H9 (cell line): ENCODE measurements at regions not wholly inside any gene's neighbourhood (a gene's known extent, or its start where the extent isn't known, plus 50 kb on each side); places are given as distances from the start of the nearest gene placed in this dataset.

Source experiments
- DNase-seq: peaks from one replicate; pipeline ENCODE4 v3.0.0-alpha.2; 2017
- H2AFZ ChIP-seq: one replicate; pipeline ENCODE4 v1.6.1; 2013; ENCODE audit warnings: mild to moderate bottlenecking, low read length, control low read depth, moderate library complexity
- H2AK5ac ChIP-seq: 2 replicates; pipeline ENCODE4 v1.6.1; 2013; ENCODE audit warnings: low read length, control low read depth, mixed read lengths; ENCODE audit not compliant: insufficient read length
- H2BK120ac ChIP-seq: one replicate; pipeline ENCODE4 v1.6.1; 2013; ENCODE audit warnings: low read depth, mild to moderate bottlenecking, low read length, control low read depth, inconsistent platforms; ENCODE audit not compliant: poor library complexity, severe bottlenecking
- H2BK12ac ChIP-seq: 2 replicates; pipeline ENCODE4 v1.6.1; 2013; ENCODE audit warnings: low read length, control low read depth, mixed read lengths, low read depth; ENCODE audit not compliant: insufficient read length
- H2BK15ac ChIP-seq: 2 replicates; pipeline ENCODE4 v1.6.1; 2013; ENCODE audit warnings: low read depth, low read length, control low read depth
- H2BK20ac ChIP-seq: one replicate; pipeline ENCODE4 v1.6.1; 2013; ENCODE audit warnings: low read depth, mild to moderate bottlenecking, low read length, control low read depth, inconsistent platforms; ENCODE audit not compliant: poor library complexity, severe bottlenecking
- H2BK5ac ChIP-seq: 2 replicates; pipeline ENCODE4 v1.6.1; 2013; ENCODE audit warnings: low read length, control low read depth, mixed read lengths; ENCODE audit not compliant: insufficient read length
- H3K14ac ChIP-seq: 2 replicates; pipeline ENCODE4 v1.6.1; 2013; ENCODE audit warnings: low read length, control low read depth; ENCODE audit not compliant: insufficient read depth
- H3K18ac ChIP-seq: 2 replicates; pipeline ENCODE4 v1.6.1; 2013; ENCODE audit warnings: low read depth, mild to moderate bottlenecking, mixed read lengths, low read length, control low read depth; ENCODE audit not compliant: insufficient read length
- H3K23ac ChIP-seq: 2 replicates; pipeline ENCODE4 v1.6.1; 2013; ENCODE audit warnings: low read length, control low read depth, mixed read lengths, low read depth; ENCODE audit not compliant: insufficient read length
- H3K23me2 ChIP-seq: 2 replicates; pipeline ENCODE4 v1.6.1; 2013; ENCODE audit warnings: low read depth, mild to moderate bottlenecking, mixed read lengths, low read length, control low read depth; ENCODE audit not compliant: insufficient read length, poor library complexity, severe bottlenecking
- H3K27ac ChIP-seq: 2 replicates; pipeline ENCODE4 v1.5.1; 2013; ENCODE audit warnings: low read length, control low read depth, mixed read lengths, low read depth; ENCODE audit not compliant: insufficient read length
- H3K27me3 ChIP-seq: 2 replicates; pipeline ENCODE4 v1.6.1; 2013; ENCODE audit warnings: low read length, control low read depth, inconsistent platforms; ENCODE audit not compliant: insufficient read depth
- H3K4ac ChIP-seq: 2 replicates; pipeline ENCODE4 v1.6.1; 2013; ENCODE audit warnings: low read depth, mild to moderate bottlenecking, control low read depth, inconsistent platforms, low read length, moderate library complexity
- H3K4me1 ChIP-seq: 2 replicates; pipeline ENCODE4 v1.6.1; 2013; ENCODE audit warnings: low read length, control low read depth, inconsistent platforms; ENCODE audit not compliant: insufficient read depth
- H3K4me2 ChIP-seq: 2 replicates; pipeline ENCODE4 v1.6.1; 2013; ENCODE audit warnings: low read length, control low read depth, mixed read lengths; ENCODE audit not compliant: insufficient read length, insufficient read depth
- H3K56ac ChIP-seq: 2 replicates; pipeline ENCODE4 v1.6.1; 2013; ENCODE audit warnings: low read depth, mild to moderate bottlenecking, mixed read lengths, low read length, control low read depth; ENCODE audit not compliant: insufficient read length
- H3K79me1 ChIP-seq: 2 replicates; pipeline ENCODE4 v1.6.1; 2013; ENCODE audit warnings: low read depth, mild to moderate bottlenecking, moderate library complexity, low read length, control low read depth, inconsistent platforms; ENCODE audit not compliant: insufficient read depth, poor library complexity, severe bottlenecking
- H3K79me2 ChIP-seq: 2 replicates; pipeline ENCODE4 v1.6.1; 2013; ENCODE audit warnings: low read length, control low read depth, inconsistent platforms; ENCODE audit not compliant: insufficient read depth
- H3K9ac ChIP-seq: 2 replicates; pipeline ENCODE4 v1.6.1; 2013; ENCODE audit warnings: low read length, control low read depth, mixed read lengths; ENCODE audit not compliant: insufficient read length; ENCODE audit errors: extremely low read depth
- H3K9me3 ChIP-seq: one replicate; pipeline ENCODE4 v1.6.1; 2013; ENCODE audit warnings: low read depth, low read length, inconsistent platforms; ENCODE audit not compliant: control insufficient read depth
- H3T11ph ChIP-seq: one replicate; pipeline ENCODE4 v1.6.1; 2013; ENCODE audit warnings: mild to moderate bottlenecking, low read length, control low read depth, inconsistent platforms
- H4K20me1 ChIP-seq: one replicate; pipeline ENCODE4 v1.6.1; 2013; ENCODE audit not compliant: control insufficient read depth, insufficient read length, insufficient read depth
- H4K5ac ChIP-seq: 2 replicates; pipeline ENCODE4 v1.6.1; 2013; ENCODE audit warnings: low read depth, mild to moderate bottlenecking, mixed read lengths, low read length, control low read depth; ENCODE audit not compliant: insufficient read length
- H4K8ac ChIP-seq: replicated peaks from 2 replicates; pipeline ENCODE4 v1.6.1; 2013; ENCODE audit warnings: low read length, control low read depth, mixed read lengths, low read depth; ENCODE audit not compliant: insufficient read length
- H4K91ac ChIP-seq: 2 replicates; pipeline ENCODE4 v1.6.1; 2013; ENCODE audit warnings: low read depth, mild to moderate bottlenecking, moderate library complexity, mixed read lengths, low read length, control low read depth; ENCODE audit not compliant: insufficient read length
- H3K27ac Mint-ChIP-seq, 3 experiments: 2 replicates in 2 of 3; 3 replicates in 1 of 3; pipeline ENCODE4 v1.8.0; 2020 to 2021; ENCODE audit warnings: mixed read lengths in 3 of 3, mild to moderate bottlenecking in 1 of 3, moderate library complexity in 1 of 3
- H3K27me3 Mint-ChIP-seq: 2 replicates; pipeline ENCODE4 v1.8.0; 2021; ENCODE audit warnings: low read depth, mild to moderate bottlenecking, moderate library complexity, mixed read lengths
- H3K36me3 Mint-ChIP-seq, 3 experiments: 2 replicates in 2 of 3; 3 replicates in 1 of 3; pipeline ENCODE4 v1.8.0; 2020 to 2021; ENCODE audit warnings: low read depth in 3 of 3, mixed read lengths in 3 of 3; ENCODE audit not compliant: insufficient read depth in 1 of 3
- H3K4me1 Mint-ChIP-seq, 2 experiments: 2 replicates each; pipeline ENCODE4 v1.8.0; 2020; ENCODE audit warnings: mixed read lengths in 2 of 2
- H3K4me3 Mint-ChIP-seq, 2 experiments: 2 replicates in 1 of 2; 3 replicates in 1 of 2; pipeline ENCODE4 v1.8.0; 2020 to 2021; ENCODE audit warnings: mild to moderate bottlenecking in 2 of 2, mixed read lengths in 2 of 2, moderate library complexity in 1 of 2
- H3K9me3 Mint-ChIP-seq, 2 experiments: 2 replicates in 1 of 2; 3 replicates in 1 of 2; pipeline ENCODE4 v1.8.0; 2020; ENCODE audit warnings: mild to moderate bottlenecking in 2 of 2, mixed read lengths in 2 of 2, moderate library complexity in 1 of 2
- CTCF ChIP-seq: fragments of 200-600 bp; sonication (generic); conservative IDR thresholded peaks from 3 replicates; pipeline ENCODE4 v1.8.0; 2021; ENCODE audit warnings: antibody characterized with exemption, mild to moderate bottlenecking
- WGBS: extraction: QIAGEN DNeasy Blood & Tissue Kit; methylation state at CpG from one replicate; pipeline ENCODE4 v1.1.7; 2013; ENCODE audit warnings: missing lambda C conversion rate, low lambda C conversion rate, mixed read lengths; ENCODE audit not compliant: insufficient read length; ENCODE audit errors: extremely low coverage; 5-methylcytosine and 5-hydroxymethylcytosine counted together

DNA sequence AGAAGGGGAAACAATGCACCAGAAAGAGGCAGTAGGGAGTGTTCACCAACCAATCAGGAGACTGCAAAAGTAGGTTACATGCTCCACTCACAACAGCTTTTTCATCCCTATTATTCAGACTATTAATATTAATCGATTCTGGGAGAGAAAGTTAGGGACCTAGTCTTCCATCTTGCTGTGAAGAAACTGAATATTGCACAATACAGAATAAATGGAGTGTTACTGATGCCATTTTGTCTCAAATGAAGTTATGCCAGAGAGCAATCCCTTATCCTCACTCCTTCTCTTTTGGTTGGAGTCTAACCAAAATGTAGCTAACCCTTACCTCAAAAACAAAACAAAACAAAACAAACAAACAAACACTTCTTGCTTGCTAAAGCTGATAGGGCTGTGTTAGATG lies 1120.9 kb upstream of the GYPC start:
- Histone ChIP-seq H2BK15ac (no peak overlapping the region), H3K18ac (no peak overlapping the region), H2BK12ac (no peak overlapping the region), H3K23ac (no peak overlapping the region), H3K9ac (no peak overlapping the region), H3K4me1 (no peaks in the 10 kb centered on the region), H3T11ph (no peak overlapping the region), H2BK120ac (no peak overlapping the region), H3K4ac (no peak overlapping the region), H3K79me2 (no peaks in the 10 kb centered on the region), H2AK5ac (no peak overlapping the region), H4K5ac (no peak overlapping the region), H4K91ac (no peak overlapping the region), H2AFZ (no peak overlapping the region), H2BK5ac (no peak overlapping the region), H3K27ac (no peak overlapping the region), H3K27me3 (no peaks in the 10 kb centered on the region), H4K8ac (no peak overlapping the region), H4K20me1 (no peaks in the 10 kb centered on the region), H2BK20ac (no peak overlapping the region), H3K14ac (no peak overlapping the region), H3K79me1 (no peaks in the 10 kb centered on the region), H3K4me2 (no peak overlapping the region), H3K23me2 (no peaks in the 10 kb centered on the region), H3K56ac (no peak overlapping the region), H3K9me3 (no peaks in the 10 kb centered on the region)
- H3K27me3 Mint-ChIP-seq: no peaks in the 10 kb centered on the region
- no peak overlapping the region for H3K4me3 Mint-ChIP-seq
- no peak for DNase-seq
- TF ChIP-seq CTCF: no peak
- no peaks in the 10 kb centered on the region for H3K4me1 Mint-ChIP-seq
- peaks cover 0 to 6% (median 0%) of the 10 kb centered on the region in 3 experiments; a peak in 2 of 7 replicates for H3K36me3 Mint-ChIP-seq
- no peaks in the 10 kb centered on the region; a peak in 1 of 5 replicates for H3K9me3 Mint-ChIP-seq
- no CpG with 5 or more reads among the region's 1 CpG for whole genome bisulfite sequencing
- H3K27ac Mint-ChIP-seq: no peak overlapping the region
